ENCODE measurements at regions not wholly inside any gene's neighbourhood (a gene's known extent, or its start where the extent isn't known, plus 50 kb on each side); places are given as distances from the start of the nearest gene placed in this dataset.

DNA sequence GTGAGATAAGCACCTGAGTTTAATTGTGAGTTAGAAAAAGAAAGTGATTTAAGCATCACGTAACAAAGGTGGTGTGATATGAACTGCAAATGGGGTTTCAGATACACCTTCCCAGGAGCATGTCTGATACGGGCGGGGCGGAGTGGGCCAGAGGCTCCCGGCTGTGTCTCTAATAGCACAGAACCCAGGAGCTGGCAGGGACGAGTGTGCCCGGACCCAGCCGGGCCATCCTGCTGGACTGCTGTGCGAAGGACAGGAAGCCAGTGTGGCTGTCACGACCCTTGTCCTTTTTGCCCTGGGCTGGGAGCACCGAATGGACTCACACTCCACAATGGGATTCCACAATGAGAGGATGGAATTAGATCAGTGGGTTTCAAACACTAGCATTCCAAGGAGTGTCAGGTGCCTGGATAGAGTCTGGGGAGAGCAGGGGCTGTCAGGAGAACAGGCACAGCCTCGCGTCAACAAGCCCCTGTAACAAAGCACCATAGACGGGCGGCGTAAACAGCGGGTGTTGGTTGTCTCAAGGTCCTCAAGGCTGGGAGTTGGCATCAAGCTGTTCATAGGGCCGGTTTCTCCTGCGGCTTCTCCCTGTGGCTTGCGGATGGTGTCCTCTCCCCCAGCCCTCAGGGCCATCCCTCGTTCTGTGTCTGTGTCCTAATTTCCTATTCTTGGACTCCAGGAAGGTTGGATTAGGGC, 242.6 kb upstream of the PITRM1 start:
- Histone ChIP-seq H3K36me3 (ENCODE audit: control insufficient read depth, low read length) (no peaks in the 10 kb centered on the region), H3K27ac (ENCODE audit: low read depth, low read length) (no peak overlapping the region), H3F3A (ENCODE audit: control insufficient read depth, insufficient read depth) (peaks cover 4% of the 10 kb centered on the region; the same call in 1 of the 2 replicates), H3K4me1 (ENCODE audit: control insufficient read depth, low read length) (no peaks in the 10 kb centered on the region), H3K79me2 (ENCODE audit: control insufficient read depth, low read length) (no peaks in the 10 kb centered on the region), H3K4me2 (ENCODE audit: low read length) (no peak overlapping the region), H3K4me3 (ENCODE audit: low read length) (no peak overlapping the region), H3K27me3 (ENCODE audit: control insufficient read depth, low read length) (no peaks in the 10 kb centered on the region), H3K9me3 (ENCODE audit: control insufficient read depth, insufficient read depth, low read length) (peaks cover 9% of the 10 kb centered on the region; the same call in 1 of the 2 replicates), H3K9me2 (replicated peaks; ENCODE audit: control insufficient read depth, low read length) (no peaks in the 10 kb centered on the region), H4K20me1 (ENCODE audit: control insufficient read depth, insufficient read depth, low read depth, low read length) (no peaks in the 10 kb centered on the region)
- TF ChIP-seq, protein P1, sequence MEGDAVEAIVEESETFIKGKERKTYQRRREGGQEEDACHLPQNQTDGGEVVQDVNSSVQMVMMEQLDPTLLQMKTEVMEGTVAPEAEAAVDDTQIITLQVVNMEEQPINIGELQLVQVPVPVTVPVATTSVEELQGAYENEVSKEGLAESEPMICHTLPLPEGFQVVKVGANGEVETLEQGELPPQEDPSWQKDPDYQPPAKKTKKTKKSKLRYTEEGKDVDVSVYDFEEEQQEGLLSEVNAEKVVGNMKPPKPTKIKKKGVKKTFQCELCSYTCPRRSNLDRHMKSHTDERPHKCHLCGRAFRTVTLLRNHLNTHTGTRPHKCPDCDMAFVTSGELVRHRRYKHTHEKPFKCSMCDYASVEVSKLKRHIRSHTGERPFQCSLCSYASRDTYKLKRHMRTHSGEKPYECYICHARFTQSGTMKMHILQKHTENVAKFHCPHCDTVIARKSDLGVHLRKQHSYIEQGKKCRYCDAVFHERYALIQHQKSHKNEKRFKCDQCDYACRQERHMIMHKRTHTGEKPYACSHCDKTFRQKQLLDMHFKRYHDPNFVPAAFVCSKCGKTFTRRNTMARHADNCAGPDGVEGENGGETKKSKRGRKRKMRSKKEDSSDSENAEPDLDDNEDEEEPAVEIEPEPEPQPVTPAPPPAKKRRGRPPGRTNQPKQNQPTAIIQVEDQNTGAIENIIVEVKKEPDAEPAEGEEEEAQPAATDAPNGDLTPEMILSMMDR (IDR thresholded peaks at IDR 0.05; ENCODE audit: low read depth, low read length, poor library complexity, severe bottlenecking) = no peak
- no peak for TF ChIP-seq EZH2phosphoT487 (IDR thresholded peaks at IDR 0.05; ENCODE audit: borderline replicate concordance, low read length)

DNA sequence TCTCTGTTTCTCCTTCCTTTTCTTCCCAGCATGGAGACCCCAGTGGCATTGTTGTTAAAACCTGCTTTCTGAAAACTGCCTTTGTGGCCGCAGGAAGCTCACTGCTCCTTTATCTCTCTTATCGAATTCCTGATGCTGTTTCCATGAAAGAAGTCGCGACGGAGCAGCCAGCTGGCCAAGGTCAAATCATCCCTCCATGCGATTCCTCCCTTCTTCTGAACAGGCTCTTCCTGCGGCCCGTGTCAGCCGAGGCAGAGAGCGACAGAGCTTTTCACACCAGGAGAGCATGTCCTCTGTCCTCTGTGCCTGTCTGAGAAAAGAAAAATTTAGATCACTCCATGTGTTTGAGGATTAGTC, 242.1 kb upstream of the PITRM1 start:
- Histone ChIP-seq H3K27ac (ENCODE audit: low read depth, low read length) (no peak overlapping the region), H3K4me2 (ENCODE audit: low read length) (no peak overlapping the region), H4K20me1 (ENCODE audit: control insufficient read depth, insufficient read depth, low read depth, low read length) (no peaks in the 10 kb centered on the region), H3F3A (ENCODE audit: control insufficient read depth, insufficient read depth) (peaks cover 4% of the 10 kb centered on the region; the same call in 1 of the 2 replicates), H3K4me1 (ENCODE audit: control insufficient read depth, low read length) (no peaks in the 10 kb centered on the region), H3K79me2 (ENCODE audit: control insufficient read depth, low read length) (no peaks in the 10 kb centered on the region), H3K9me2 (replicated peaks; ENCODE audit: control insufficient read depth, low read length) (no peaks in the 10 kb centered on the region), H3K36me3 (ENCODE audit: control insufficient read depth, low read length) (no peaks in the 10 kb centered on the region), H3K4me3 (ENCODE audit: low read length) (no peak overlapping the region), H3K27me3 (ENCODE audit: control insufficient read depth, low read length) (no peaks in the 10 kb centered on the region), H3K9me3 (ENCODE audit: control insufficient read depth, insufficient read depth, low read length) (peaks cover 9% of the 10 kb centered on the region; the same call in 1 of the 2 replicates)
- TF ChIP-seq, protein P1 (IDR thresholded peaks at IDR 0.05; ENCODE audit: low read depth, low read length, poor library complexity, severe bottlenecking) = no peak
- no peak for TF ChIP-seq EZH2phosphoT487 (IDR thresholded peaks at IDR 0.05; ENCODE audit: borderline replicate concordance, low read length)

DNA sequence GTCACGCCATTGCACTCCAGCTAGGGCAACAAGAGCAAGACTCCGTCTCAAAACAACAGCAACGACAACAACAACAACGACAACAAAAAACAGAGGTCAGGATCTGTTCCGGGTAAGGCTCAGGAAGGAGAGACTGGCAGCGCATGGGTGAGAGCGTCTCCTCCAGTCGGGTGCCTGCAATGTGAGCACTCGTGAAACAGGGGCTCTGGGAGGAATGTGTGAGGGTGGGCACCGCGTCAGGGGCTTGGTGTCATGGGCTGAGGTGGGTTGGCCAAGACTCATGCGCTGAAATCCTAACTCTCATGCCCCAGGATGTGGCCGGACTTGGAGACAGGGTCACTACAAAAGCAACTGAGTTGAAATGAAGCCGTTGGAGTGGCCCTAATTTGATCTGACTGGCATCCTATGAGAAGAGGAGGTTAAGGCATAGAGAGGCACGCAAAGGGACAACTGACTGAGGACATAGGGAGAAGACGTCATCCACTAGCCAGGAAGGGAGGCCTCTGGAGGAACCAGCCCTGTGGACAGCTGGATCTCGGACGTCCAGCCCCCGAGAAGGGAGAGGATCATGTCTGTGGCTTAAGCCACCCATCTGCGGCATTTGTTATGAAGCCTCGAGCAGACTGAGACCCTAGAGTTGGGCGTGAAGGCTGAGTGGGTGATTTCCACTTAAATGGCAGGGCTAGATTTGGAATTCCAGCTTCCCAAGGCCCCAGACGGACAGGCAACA, 241.5 kb upstream of the PITRM1 start:
- peaks cover 9% of the 10 kb centered on the region; the same call in 1 of the 2 replicates for H3K9me3 ChIP-seq (ENCODE audit: control insufficient read depth, insufficient read depth, low read length)
- H4K20me1 ChIP-seq (ENCODE audit: control insufficient read depth, insufficient read depth, low read depth, low read length) = no peaks in the 10 kb centered on the region
- no peaks in the 10 kb centered on the region for H3K36me3 ChIP-seq (ENCODE audit: control insufficient read depth, low read length)
- no peaks in the 10 kb centered on the region for H3K9me2 ChIP-seq (replicated peaks; ENCODE audit: control insufficient read depth, low read length)
- no peak overlapping the region for H3K4me2 ChIP-seq (ENCODE audit: low read length)
- TF ChIP-seq, protein P1 (IDR thresholded peaks at IDR 0.05; ENCODE audit: low read depth, low read length, poor library complexity, severe bottlenecking) = no peak
- TF ChIP-seq EZH2phosphoT487 (IDR thresholded peaks at IDR 0.05; ENCODE audit: borderline replicate concordance, low read length) = no peak
- H3K79me2 ChIP-seq (ENCODE audit: control insufficient read depth, low read length) = no peaks in the 10 kb centered on the region
- peaks cover 4% of the 10 kb centered on the region; the same call in 1 of the 2 replicates for H3F3A ChIP-seq (ENCODE audit: control insufficient read depth, insufficient read depth)
- no peaks in the 10 kb centered on the region for H3K4me1 ChIP-seq (ENCODE audit: control insufficient read depth, low read length)
- no peak overlapping the region for H3K27ac ChIP-seq (ENCODE audit: low read depth, low read length)
- H3K4me3 ChIP-seq (ENCODE audit: low read length) = no peak overlapping the region
- H3K27me3 ChIP-seq (ENCODE audit: control insufficient read depth, low read length) = no peaks in the 10 kb centered on the region
